PC-3 (cell line): ENCODE measurements at regions not wholly inside any gene's neighbourhood (a gene's known extent, or its start where the extent isn't known, plus 50 kb on each side); places are given as distances from the start of the nearest gene placed in this dataset.

Experiments used
- ATAC-seq: fragments of 200-7000 bp; cut with Tn5 transposase; 2 replicates; pipeline ENCODE4 v1.9.1; 2020; ENCODE audit warnings: mild to moderate bottlenecking, moderate library complexity
- BruUV-seq: library from RNA; stranded (reverse); fragments of 400-500 nt; replicated peaks from 2 replicates; lab custom pipeline; 2021; lab: Mats Ljungman, UMichigan
- CTCF ChIA-PET: fragments of 300-600 bp; sonication (Branson Sonifier 250); formaldehyde crosslinking; loops from one replicate; lab custom pipeline; 2022; ENCODE audit warnings: antibody characterized with exemption; lab: Charles Lee
- POLR2A ChIA-PET: fragments of 300-600 bp; sonication (Branson Sonifier 250); formaldehyde crosslinking; loops from one replicate; lab custom pipeline; 2022; ENCODE audit warnings: antibody characterized with exemption; ENCODE audit not compliant: unreplicated experiment; lab: Charles Lee
- DNase-seq: peaks from one replicate; pipeline ENCODE4 v3.0.0-alpha.2; 2015
- H2AFZ ChIP-seq: fragments of 300-600 bp; sonication (generic); 2 replicates; pipeline ENCODE4 v1.6.0; 2016; ENCODE audit warnings: antibody characterized with exemption, low read length
- H3F3A ChIP-seq: fragments of 300-600 bp; sonication (generic); one replicate; pipeline ENCODE4 v1.6.0; 2017; ENCODE audit warnings: antibody characterized with exemption, low read length, control low read depth, mild to moderate bottlenecking; ENCODE audit not compliant: unreplicated experiment
- H3K27ac ChIP-seq: fragments of 300-600 bp; sonication (generic); 2 replicates; pipeline ENCODE4 v1.5.1; 2016; ENCODE audit warnings: mild to moderate bottlenecking, low read length
- H3K27me3 ChIP-seq: fragments of 300-600 bp; sonication (generic); 2 replicates; pipeline ENCODE4 v1.6.1; 2016; ENCODE audit warnings: low read length, mixed read lengths
- H3K36me3 ChIP-seq: fragments of 300-600 bp; sonication (generic); 2 replicates; pipeline ENCODE4 v1.6.1; 2016; ENCODE audit warnings: low read depth, mixed run types, low read length, mixed read lengths
- H3K4me1 ChIP-seq: fragments of 300-600 bp; sonication (generic); 2 replicates; pipeline ENCODE4 v1.5.1; 2016; ENCODE audit warnings: low read length; ENCODE audit not compliant: insufficient read depth
- H3K4me2 ChIP-seq: fragments of 300-600 bp; sonication (generic); 2 replicates; pipeline ENCODE4 v1.6.0; 2016; ENCODE audit warnings: low read length
- H3K4me3 ChIP-seq: fragments of 300-600 bp; sonication (generic); 2 replicates; pipeline ENCODE4 v1.5.1; 2016; ENCODE audit warnings: mild to moderate bottlenecking, low read length, mixed read lengths
- H3K79me2 ChIP-seq: fragments of 300-600 bp; sonication (generic); 2 replicates; pipeline ENCODE4 v1.6.1; 2017; ENCODE audit warnings: low read length, mixed read lengths
- H3K9ac ChIP-seq: fragments of 300-600 bp; sonication (generic); 2 replicates; pipeline ENCODE4 v1.6.0; 2016; ENCODE audit warnings: mild to moderate bottlenecking, low read length
- H3K9me2 ChIP-seq: fragments of 300-600 bp; sonication (generic); replicated peaks from 2 replicates; pipeline ENCODE4 v1.6.1; 2016; ENCODE audit warnings: mixed run types, low read length, mixed read lengths
- H3K9me3 ChIP-seq: fragments of 300-600 bp; sonication (generic); 2 replicates; pipeline ENCODE4 v1.6.1; 2016; ENCODE audit warnings: low read length, mixed read lengths
- H4K20me1 ChIP-seq: fragments of 300-600 bp; sonication (generic); 2 replicates; pipeline ENCODE4 v1.6.1; 2016; ENCODE audit warnings: low read length, mixed read lengths
- CTCF ChIP-seq: fragments of 300-600 bp; sonication (generic); conservative IDR thresholded peaks from 2 replicates; pipeline ENCODE4 v1.5.1; 2017; ENCODE audit warnings: antibody characterized with exemption, low read depth, mild to moderate bottlenecking, low read length
- EZH2 ChIP-seq: fragments of 300-600 bp; sonication (generic); IDR thresholded peaks from one replicate; pipeline ENCODE4 v1.6.1; 2017; ENCODE audit warnings: antibody characterized with exemption, mild to moderate bottlenecking, low read length; ENCODE audit not compliant: unreplicated experiment
- EZH2phosphoT487 ChIP-seq: fragments of 300-600 bp; sonication (generic); IDR thresholded peaks from 2 replicates; pipeline ENCODE4 v1.6.1; 2018; ENCODE audit warnings: mild to moderate bottlenecking, antibody characterized with exemption, low read length, borderline replicate concordance
- intact Hi-C: fragments of 100-400 bp; cut with micrococcal nuclease; formaldehyde crosslinking; loops from 2 replicates; pipeline ENCODE4 v1.9.0; 2023

- no TSS peak for BruUV-seq
- ATAC-seq, result no peak
- TF ChIP-seq CTCF (no peak), EZH2 (no peak), EZH2phosphoT487 (no peak)
- Histone ChIP-seq H3K9ac (no peak overlapping the region), H3K4me3 (no peak overlapping the region), H3K36me3 (no peaks in the 10 kb centered on the region), H3K27me3 (no peaks in the 10 kb centered on the region), H4K20me1 (no peaks in the 10 kb centered on the region), H3K4me1 (peaks cover 20% of the 10 kb centered on the region), H2AFZ (no peak overlapping the region), H3K79me2 (no peaks in the 10 kb centered on the region), H3K9me2 (no peaks in the 10 kb centered on the region), H3K9me3 (no peaks in the 10 kb centered on the region), H3K4me2 (no peak overlapping the region), H3F3A (no peaks in the 10 kb centered on the region), H3K27ac (no peak overlapping the region)
- intact Hi-C loops, result no loop called here
- ChIA-PET CTCF (no interaction called here), POLR2A (no interaction called here)
- DNase-seq, result no peak
Observed at GRCh38 chr5:28415791-28416443, 1377.5 kb upstream of the CDH9 start.

DNA sequence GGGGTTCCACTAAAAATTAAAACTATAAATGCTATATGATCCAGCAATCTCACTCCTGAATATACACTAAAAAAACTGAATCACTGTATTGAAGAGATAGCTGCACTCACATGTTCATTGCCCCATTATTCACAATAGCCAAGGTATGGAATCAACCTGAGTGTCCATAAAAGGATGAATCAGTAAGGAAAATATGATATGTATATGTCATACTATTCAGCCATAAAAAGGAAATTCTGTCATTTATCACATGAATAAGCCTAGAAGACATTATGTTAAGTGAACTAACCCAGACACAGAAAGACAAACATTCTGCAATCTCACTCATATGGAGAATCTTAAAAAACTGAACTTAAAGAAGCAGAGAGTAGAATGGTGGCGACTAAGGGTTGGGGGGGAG, 1376.2 kb upstream of the CDH9 start:
- H3K9me3 ChIP-seq, result no peaks in the 10 kb centered on the region
- H3K4me2 ChIP-seq, result no peak overlapping the region
- ChIA-PET POLR2A (no interaction called here), CTCF (no interaction called here)
- no TSS peak for BruUV-seq
- H3K79me2 ChIP-seq, result no peaks in the 10 kb centered on the region
- H3F3A ChIP-seq, result no peaks in the 10 kb centered on the region
- H3K36me3 ChIP-seq, result no peaks in the 10 kb centered on the region
- no peaks in the 10 kb centered on the region for H3K9me2 ChIP-seq
- H3K27me3 ChIP-seq, result no peaks in the 10 kb centered on the region
- peak; percentile 57 for DNase-seq
- no peak for TF ChIP-seq EZH2
- TF ChIP-seq EZH2phosphoT487, result no peak
- TF ChIP-seq CTCF, result no peak
- no peak overlapping the region for H3K9ac ChIP-seq
- intact Hi-C loops, result no loop called here
- H2AFZ ChIP-seq, result no peak overlapping the region
- no peak overlapping the region for H3K4me3 ChIP-seq
- no peaks in the 10 kb centered on the region for H4K20me1 ChIP-seq
- H3K27ac ChIP-seq, result peak overlapping the region; percentile 27; the same call in 1 of the 2 replicates
- peaks cover 22% of the 10 kb centered on the region for H3K4me1 ChIP-seq
- ATAC-seq, result peak; percentile 70

- H3K27ac ChIP-seq, result peak overlapping the region; percentile 64
- no peaks in the 10 kb centered on the region for H3K36me3 ChIP-seq
- DNase-seq, result no peak
- no peaks in the 10 kb centered on the region for H4K20me1 ChIP-seq
- no peak overlapping the region for H2AFZ ChIP-seq
- ChIA-PET POLR2A (no interaction called here), CTCF (no interaction called here)
- H3K4me3 ChIP-seq, result no peak overlapping the region
- H3K9me3 ChIP-seq, result no peaks in the 10 kb centered on the region
- TF ChIP-seq EZH2phosphoT487 (no peak), EZH2 (no peak), CTCF (no peak)
- intact Hi-C loops, result no loop called here
- H3K9me2 ChIP-seq, result no peaks in the 10 kb centered on the region
- H3F3A ChIP-seq, result no peaks in the 10 kb centered on the region
- H3K4me2 ChIP-seq, result peak overlapping the region; percentile 43
- H3K79me2 ChIP-seq, result no peaks in the 10 kb centered on the region
- no peak overlapping the region for H3K9ac ChIP-seq
- no peak for ATAC-seq
- no TSS peak for BruUV-seq
- H3K4me1 ChIP-seq, result peaks cover 34% of the 10 kb centered on the region
- no peaks in the 10 kb centered on the region for H3K27me3 ChIP-seq
Observed at GRCh38 chr5:28408651-28409050, 1370.3 kb upstream of the CDH9 start.
